H9 (cell line): ENCODE measurements at regions not wholly inside any gene's neighbourhood (a gene's known extent, or its start where the extent isn't known, plus 50 kb on each side); places are given as distances from the start of the nearest gene placed in this dataset.

ENCODE experiments used
- DNase-seq: peaks from one replicate; pipeline ENCODE4 v3.0.0-alpha.2; 2017
- H2AFZ ChIP-seq: one replicate; pipeline ENCODE4 v1.6.1; 2013; ENCODE audit warnings: mild to moderate bottlenecking, low read length, control low read depth, moderate library complexity
- H2AK5ac ChIP-seq: 2 replicates; pipeline ENCODE4 v1.6.1; 2013; ENCODE audit warnings: low read length, control low read depth, mixed read lengths; ENCODE audit not compliant: insufficient read length
- H2BK120ac ChIP-seq: one replicate; pipeline ENCODE4 v1.6.1; 2013; ENCODE audit warnings: low read depth, mild to moderate bottlenecking, low read length, control low read depth, inconsistent platforms; ENCODE audit not compliant: poor library complexity, severe bottlenecking
- H2BK12ac ChIP-seq: 2 replicates; pipeline ENCODE4 v1.6.1; 2013; ENCODE audit warnings: low read length, control low read depth, mixed read lengths, low read depth; ENCODE audit not compliant: insufficient read length
- H2BK15ac ChIP-seq: 2 replicates; pipeline ENCODE4 v1.6.1; 2013; ENCODE audit warnings: low read depth, low read length, control low read depth
- H2BK20ac ChIP-seq: one replicate; pipeline ENCODE4 v1.6.1; 2013; ENCODE audit warnings: low read depth, mild to moderate bottlenecking, low read length, control low read depth, inconsistent platforms; ENCODE audit not compliant: poor library complexity, severe bottlenecking
- H2BK5ac ChIP-seq: 2 replicates; pipeline ENCODE4 v1.6.1; 2013; ENCODE audit warnings: low read length, control low read depth, mixed read lengths; ENCODE audit not compliant: insufficient read length
- H3K14ac ChIP-seq: 2 replicates; pipeline ENCODE4 v1.6.1; 2013; ENCODE audit warnings: low read length, control low read depth; ENCODE audit not compliant: insufficient read depth
- H3K18ac ChIP-seq: 2 replicates; pipeline ENCODE4 v1.6.1; 2013; ENCODE audit warnings: low read depth, mild to moderate bottlenecking, mixed read lengths, low read length, control low read depth; ENCODE audit not compliant: insufficient read length
- H3K23ac ChIP-seq: 2 replicates; pipeline ENCODE4 v1.6.1; 2013; ENCODE audit warnings: low read length, control low read depth, mixed read lengths, low read depth; ENCODE audit not compliant: insufficient read length
- H3K23me2 ChIP-seq: 2 replicates; pipeline ENCODE4 v1.6.1; 2013; ENCODE audit warnings: low read depth, mild to moderate bottlenecking, mixed read lengths, low read length, control low read depth; ENCODE audit not compliant: insufficient read length, poor library complexity, severe bottlenecking
- H3K27ac ChIP-seq: 2 replicates; pipeline ENCODE4 v1.5.1; 2013; ENCODE audit warnings: low read length, control low read depth, mixed read lengths, low read depth; ENCODE audit not compliant: insufficient read length
- H3K27me3 ChIP-seq: 2 replicates; pipeline ENCODE4 v1.6.1; 2013; ENCODE audit warnings: low read length, control low read depth, inconsistent platforms; ENCODE audit not compliant: insufficient read depth
- H3K4ac ChIP-seq: 2 replicates; pipeline ENCODE4 v1.6.1; 2013; ENCODE audit warnings: low read depth, mild to moderate bottlenecking, control low read depth, inconsistent platforms, low read length, moderate library complexity
- H3K4me1 ChIP-seq: 2 replicates; pipeline ENCODE4 v1.6.1; 2013; ENCODE audit warnings: low read length, control low read depth, inconsistent platforms; ENCODE audit not compliant: insufficient read depth
- H3K4me2 ChIP-seq: 2 replicates; pipeline ENCODE4 v1.6.1; 2013; ENCODE audit warnings: low read length, control low read depth, mixed read lengths; ENCODE audit not compliant: insufficient read length, insufficient read depth
- H3K56ac ChIP-seq: 2 replicates; pipeline ENCODE4 v1.6.1; 2013; ENCODE audit warnings: low read depth, mild to moderate bottlenecking, mixed read lengths, low read length, control low read depth; ENCODE audit not compliant: insufficient read length
- H3K79me1 ChIP-seq: 2 replicates; pipeline ENCODE4 v1.6.1; 2013; ENCODE audit warnings: low read depth, mild to moderate bottlenecking, moderate library complexity, low read length, control low read depth, inconsistent platforms; ENCODE audit not compliant: insufficient read depth, poor library complexity, severe bottlenecking
- H3K79me2 ChIP-seq: 2 replicates; pipeline ENCODE4 v1.6.1; 2013; ENCODE audit warnings: low read length, control low read depth, inconsistent platforms; ENCODE audit not compliant: insufficient read depth
- H3K9ac ChIP-seq: 2 replicates; pipeline ENCODE4 v1.6.1; 2013; ENCODE audit warnings: low read length, control low read depth, mixed read lengths; ENCODE audit not compliant: insufficient read length; ENCODE audit errors: extremely low read depth
- H3K9me3 ChIP-seq: one replicate; pipeline ENCODE4 v1.6.1; 2013; ENCODE audit warnings: low read depth, low read length, inconsistent platforms; ENCODE audit not compliant: control insufficient read depth
- H3T11ph ChIP-seq: one replicate; pipeline ENCODE4 v1.6.1; 2013; ENCODE audit warnings: mild to moderate bottlenecking, low read length, control low read depth, inconsistent platforms
- H4K20me1 ChIP-seq: one replicate; pipeline ENCODE4 v1.6.1; 2013; ENCODE audit not compliant: control insufficient read depth, insufficient read length, insufficient read depth
- H4K5ac ChIP-seq: 2 replicates; pipeline ENCODE4 v1.6.1; 2013; ENCODE audit warnings: low read depth, mild to moderate bottlenecking, mixed read lengths, low read length, control low read depth; ENCODE audit not compliant: insufficient read length
- H4K8ac ChIP-seq: replicated peaks from 2 replicates; pipeline ENCODE4 v1.6.1; 2013; ENCODE audit warnings: low read length, control low read depth, mixed read lengths, low read depth; ENCODE audit not compliant: insufficient read length
- H4K91ac ChIP-seq: 2 replicates; pipeline ENCODE4 v1.6.1; 2013; ENCODE audit warnings: low read depth, mild to moderate bottlenecking, moderate library complexity, mixed read lengths, low read length, control low read depth; ENCODE audit not compliant: insufficient read length
- H3K27ac Mint-ChIP-seq, 3 experiments: 2 replicates in 2 of 3; 3 replicates in 1 of 3; pipeline ENCODE4 v1.8.0; 2020 to 2021; ENCODE audit warnings: mixed read lengths in 3 of 3, mild to moderate bottlenecking in 1 of 3, moderate library complexity in 1 of 3
- H3K27me3 Mint-ChIP-seq: 2 replicates; pipeline ENCODE4 v1.8.0; 2021; ENCODE audit warnings: low read depth, mild to moderate bottlenecking, moderate library complexity, mixed read lengths
- H3K36me3 Mint-ChIP-seq, 3 experiments: 2 replicates in 2 of 3; 3 replicates in 1 of 3; pipeline ENCODE4 v1.8.0; 2020 to 2021; ENCODE audit warnings: low read depth in 3 of 3, mixed read lengths in 3 of 3; ENCODE audit not compliant: insufficient read depth in 1 of 3
- H3K4me1 Mint-ChIP-seq, 2 experiments: 2 replicates each; pipeline ENCODE4 v1.8.0; 2020; ENCODE audit warnings: mixed read lengths in 2 of 2
- H3K4me3 Mint-ChIP-seq, 2 experiments: 2 replicates in 1 of 2; 3 replicates in 1 of 2; pipeline ENCODE4 v1.8.0; 2020 to 2021; ENCODE audit warnings: mild to moderate bottlenecking in 2 of 2, mixed read lengths in 2 of 2, moderate library complexity in 1 of 2
- H3K9me3 Mint-ChIP-seq, 2 experiments: 2 replicates in 1 of 2; 3 replicates in 1 of 2; pipeline ENCODE4 v1.8.0; 2020; ENCODE audit warnings: mild to moderate bottlenecking in 2 of 2, mixed read lengths in 2 of 2, moderate library complexity in 1 of 2
- CTCF ChIP-seq: fragments of 200-600 bp; sonication (generic); conservative IDR thresholded peaks from 3 replicates; pipeline ENCODE4 v1.8.0; 2021; ENCODE audit warnings: antibody characterized with exemption, mild to moderate bottlenecking
- WGBS: extraction: QIAGEN DNeasy Blood & Tissue Kit; methylation state at CpG from one replicate; pipeline ENCODE4 v1.1.7; 2013; ENCODE audit warnings: missing lambda C conversion rate, low lambda C conversion rate, mixed read lengths; ENCODE audit not compliant: insufficient read length; ENCODE audit errors: extremely low coverage; 5-methylcytosine and 5-hydroxymethylcytosine counted together

GRCh38 chr5:68930139-68930538 is 163.7 kb upstream of the SLC30A5 start:
- Histone ChIP-seq H2AFZ (no peak overlapping the region), H3K18ac (no peak overlapping the region), H2AK5ac (no peak overlapping the region), H3K23me2 (no peaks in the 10 kb centered on the region), H3K9ac (no peak overlapping the region), H3T11ph (no peak overlapping the region), H3K23ac (no peak overlapping the region), H2BK120ac (no peak overlapping the region), H2BK5ac (no peak overlapping the region), H3K27ac (no peak overlapping the region), H4K5ac (no peak overlapping the region), H3K27me3 (no peaks in the 10 kb centered on the region), H4K8ac (no peak overlapping the region), H3K14ac (no peak overlapping the region), H2BK20ac (no peak overlapping the region), H2BK12ac (no peak overlapping the region), H4K91ac (no peak overlapping the region), H3K4ac (no peak overlapping the region), H3K9me3 (peaks cover 39% of the 10 kb centered on the region), H2BK15ac (no peak overlapping the region), H3K4me2 (no peak overlapping the region), H3K4me1 (no peaks in the 10 kb centered on the region), H3K79me1 (no peaks in the 10 kb centered on the region), H3K79me2 (no peaks in the 10 kb centered on the region), H4K20me1 (no peaks in the 10 kb centered on the region), H3K56ac (no peak overlapping the region)
- peaks cover 51 to 81% (median 60%) of the 10 kb centered on the region in 3 experiments for H3K36me3 Mint-ChIP-seq
- peaks cover 4 to 6% of the 10 kb centered on the region in 2 experiments for H3K4me1 Mint-ChIP-seq
- no peak for TF ChIP-seq CTCF
- H3K27me3 Mint-ChIP-seq: peaks cover 4% of the 10 kb centered on the region
- H3K4me3 Mint-ChIP-seq: no peak overlapping the region
- no CpG with 5 or more reads among the region's 5 CpGs for WGBS
- no peak overlapping the region for H3K27ac Mint-ChIP-seq
- peaks cover 48 to 74% of the 10 kb centered on the region in 2 experiments for H3K9me3 Mint-ChIP-seq
- no peak for DNase-seq
